WERI-Rb-1 (cell line): ENCODE measurements at regions not wholly inside any gene's neighbourhood (a gene's known extent, or its start where the extent isn't known, plus 50 kb on each side); places are given as distances from the start of the nearest gene placed in this dataset.

Experiments used
- DNase-seq: peaks from one replicate; pipeline ENCODE4 v3.0.0-alpha.2; 2020
- H3K27ac ChIP-seq: fragments of 250-450 bp; sonication (Bioruptor Pico); 2 replicates; pipeline ENCODE4 v1.5.1; 2020; ENCODE audit warnings: mild to moderate bottlenecking, moderate library complexity
- H3K27me3 ChIP-seq: fragments of 250-450 bp; sonication (Bioruptor Pico); 2 replicates; pipeline ENCODE4 v1.5.1; 2021; ENCODE audit warnings: mild to moderate bottlenecking, low read depth, moderate library complexity; ENCODE audit not compliant: insufficient read depth, severe bottlenecking
- H3K36me3 ChIP-seq: fragments of 250-450 bp; sonication (Bioruptor Pico); 2 replicates; pipeline ENCODE4 v1.5.1; 2020; ENCODE audit warnings: mild to moderate bottlenecking, moderate library complexity
- H3K4me3 ChIP-seq: 2 replicates; pipeline ENCODE4 v1.5.1; 2011; ENCODE audit warnings: low read depth, mild to moderate bottlenecking, control low read depth, low read length
- H3K9me3 ChIP-seq: fragments of 250-450 bp; sonication (Bioruptor Pico); 2 replicates; pipeline ENCODE4 v1.5.1; 2021; ENCODE audit warnings: mild to moderate bottlenecking, moderate library complexity; ENCODE audit not compliant: severe bottlenecking
- TF ChIP-seq, protein P1 (sequence below): IDR thresholded peaks from 2 replicates; pipeline ENCODE4 v1.5.1; 2011; ENCODE audit warnings: low read depth, mild to moderate bottlenecking, control low read depth, inconsistent platforms, low read length

DNA sequence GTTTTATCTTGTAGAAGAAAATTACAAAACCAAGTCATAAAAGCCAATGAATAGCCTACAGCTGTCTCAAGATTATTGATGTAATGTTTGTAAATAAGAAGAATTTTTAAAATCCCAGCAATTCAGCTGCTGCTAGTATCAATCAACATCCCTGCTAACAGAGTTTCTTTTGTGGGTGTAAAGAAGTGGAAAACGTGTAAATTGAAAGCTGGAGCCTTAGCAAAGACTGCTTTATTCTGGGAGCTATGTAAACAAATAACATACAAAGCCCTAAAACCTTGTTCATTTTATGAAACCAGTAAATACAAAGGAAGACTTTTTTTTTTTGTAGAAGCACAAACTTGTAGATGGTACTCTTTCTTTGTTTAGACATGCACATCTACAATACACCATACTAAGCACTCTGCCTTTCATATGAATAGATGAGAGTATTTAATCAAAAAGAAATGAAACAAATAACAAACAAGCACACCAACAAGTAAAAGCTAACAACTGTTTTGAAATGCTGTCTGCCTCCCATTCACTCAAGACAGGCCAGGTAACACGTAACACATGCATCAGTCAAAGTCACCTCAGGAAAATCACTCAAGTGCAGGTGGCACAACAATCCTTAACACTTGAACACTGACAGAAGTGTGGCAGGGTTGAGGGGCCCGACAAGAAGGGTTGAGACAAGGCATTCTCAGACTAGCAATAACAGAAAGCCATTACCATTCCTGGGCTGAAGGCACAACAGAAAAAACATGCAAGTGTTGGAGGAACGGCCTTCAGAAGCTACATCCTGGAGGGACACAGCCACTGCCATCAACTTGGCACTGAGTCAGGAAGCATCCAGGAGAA lies 1364.0 kb upstream of the SEL1L start:
- H3K27ac ChIP-seq, result no peak overlapping the region
- H3K4me3 ChIP-seq, result no peak overlapping the region
- H3K36me3 ChIP-seq, result no peaks in the 10 kb centered on the region
- no peaks in the 10 kb centered on the region for H3K27me3 ChIP-seq
- TF ChIP-seq, protein P1, sequence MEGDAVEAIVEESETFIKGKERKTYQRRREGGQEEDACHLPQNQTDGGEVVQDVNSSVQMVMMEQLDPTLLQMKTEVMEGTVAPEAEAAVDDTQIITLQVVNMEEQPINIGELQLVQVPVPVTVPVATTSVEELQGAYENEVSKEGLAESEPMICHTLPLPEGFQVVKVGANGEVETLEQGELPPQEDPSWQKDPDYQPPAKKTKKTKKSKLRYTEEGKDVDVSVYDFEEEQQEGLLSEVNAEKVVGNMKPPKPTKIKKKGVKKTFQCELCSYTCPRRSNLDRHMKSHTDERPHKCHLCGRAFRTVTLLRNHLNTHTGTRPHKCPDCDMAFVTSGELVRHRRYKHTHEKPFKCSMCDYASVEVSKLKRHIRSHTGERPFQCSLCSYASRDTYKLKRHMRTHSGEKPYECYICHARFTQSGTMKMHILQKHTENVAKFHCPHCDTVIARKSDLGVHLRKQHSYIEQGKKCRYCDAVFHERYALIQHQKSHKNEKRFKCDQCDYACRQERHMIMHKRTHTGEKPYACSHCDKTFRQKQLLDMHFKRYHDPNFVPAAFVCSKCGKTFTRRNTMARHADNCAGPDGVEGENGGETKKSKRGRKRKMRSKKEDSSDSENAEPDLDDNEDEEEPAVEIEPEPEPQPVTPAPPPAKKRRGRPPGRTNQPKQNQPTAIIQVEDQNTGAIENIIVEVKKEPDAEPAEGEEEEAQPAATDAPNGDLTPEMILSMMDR, result no peak
- no peak for DNase-seq
- no peaks in the 10 kb centered on the region for H3K9me3 ChIP-seq

DNA sequence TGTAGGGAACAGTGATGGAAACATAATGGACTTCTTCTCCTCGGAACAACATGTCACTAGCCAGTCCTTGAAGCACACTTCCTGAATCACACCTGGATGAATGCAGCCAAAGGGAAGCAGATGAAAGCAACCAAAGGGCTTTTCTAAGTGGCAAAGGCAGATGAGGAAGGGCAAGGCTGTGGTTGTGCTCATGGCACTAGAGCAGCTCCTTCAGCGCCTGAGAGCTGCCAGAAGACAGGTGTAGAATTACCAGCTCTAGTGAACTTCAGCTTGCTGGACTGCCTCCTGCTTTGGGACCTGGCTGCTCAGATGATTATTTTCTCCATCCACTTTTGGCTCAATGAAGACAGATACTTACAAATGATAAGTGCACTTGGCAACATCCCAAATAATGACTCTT lies 1372.1 kb upstream of the SEL1L start:
- H3K36me3 ChIP-seq, result no peaks in the 10 kb centered on the region
- no peaks in the 10 kb centered on the region for H3K27me3 ChIP-seq
- H3K9me3 ChIP-seq, result no peaks in the 10 kb centered on the region
- no peak for DNase-seq
- H3K27ac ChIP-seq, result no peak overlapping the region
- TF ChIP-seq, protein P1, result no peak
- no peak overlapping the region for H3K4me3 ChIP-seq

DNA sequence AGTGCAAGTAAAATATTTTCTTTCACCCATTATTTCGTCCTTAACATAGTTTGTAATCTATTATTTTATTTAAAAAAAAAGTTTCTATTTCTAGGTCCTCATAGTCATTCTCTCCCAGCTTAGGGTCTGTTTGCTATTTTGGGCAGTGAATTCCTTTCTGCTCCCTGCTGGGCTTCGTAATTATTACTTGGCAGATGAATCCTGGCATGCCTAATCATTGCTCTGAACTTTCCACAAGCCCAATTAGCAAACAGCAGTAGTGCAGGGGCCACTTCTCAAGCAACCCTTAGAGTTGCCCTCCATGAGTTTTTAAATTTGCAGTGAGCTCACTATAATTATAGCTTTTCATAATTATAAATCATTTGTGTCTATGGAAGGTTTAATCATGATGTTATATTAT lies 1378.3 kb upstream of the SEL1L start:
- Histone ChIP-seq H3K9me3 (no peaks in the 10 kb centered on the region), H3K36me3 (no peaks in the 10 kb centered on the region), H3K4me3 (no peak overlapping the region), H3K27me3 (no peaks in the 10 kb centered on the region), H3K27ac (no peak overlapping the region)
- TF ChIP-seq, protein P1, result no peak
- DNase-seq, result no peak

DNA sequence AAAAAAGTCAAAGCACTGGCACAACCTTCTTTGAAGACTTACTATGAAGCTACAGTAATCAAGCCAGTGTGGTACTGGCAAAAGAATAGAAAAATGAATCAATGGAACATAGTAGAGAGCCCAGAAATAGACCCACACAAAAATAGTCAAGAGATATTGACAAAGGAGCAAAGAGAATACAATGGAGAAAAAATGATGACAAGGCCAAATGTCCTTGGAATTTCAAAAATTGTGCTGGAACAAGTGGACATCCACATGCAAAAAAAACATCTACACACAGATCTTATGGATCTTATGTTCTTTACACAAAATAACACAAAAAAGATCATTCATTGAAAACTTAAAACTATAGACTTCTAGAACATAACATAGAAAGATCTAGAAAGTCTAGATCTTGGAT lies 1379.7 kb upstream of the SEL1L start:
- Histone ChIP-seq H3K27me3 (no peaks in the 10 kb centered on the region), H3K4me3 (no peak overlapping the region), H3K9me3 (no peaks in the 10 kb centered on the region), H3K36me3 (no peaks in the 10 kb centered on the region), H3K27ac (no peak overlapping the region)
- DNase-seq, result no peak
- TF ChIP-seq, protein P1, result no peak

DNA sequence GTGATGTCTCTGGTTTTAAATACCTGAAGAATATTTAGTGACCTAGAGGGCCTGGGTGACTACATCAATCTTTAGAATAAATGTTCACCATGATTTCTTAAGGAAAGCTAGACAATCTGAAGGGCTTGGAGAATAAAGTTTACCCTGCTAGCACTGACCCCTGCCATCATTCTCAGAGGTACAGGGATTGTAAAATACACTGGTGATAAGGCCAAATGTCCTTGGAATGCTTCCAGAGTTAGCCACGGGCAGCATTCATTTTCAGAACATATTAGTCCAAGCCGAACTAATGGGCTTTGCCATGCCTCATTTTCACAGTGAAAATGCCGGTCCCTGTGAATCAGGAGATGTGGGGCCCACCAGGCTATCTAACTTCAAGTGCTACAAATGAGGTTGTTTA lies 1381.7 kb upstream of the SEL1L start:
- H3K27ac ChIP-seq, result no peak overlapping the region

More for the DNA sequence above, 1381.7 kb upstream of the SEL1L start:
- Histone ChIP-seq H3K36me3 (no peaks in the 10 kb centered on the region), H3K4me3 (no peak overlapping the region), H3K27me3 (no peaks in the 10 kb centered on the region), H3K9me3 (no peaks in the 10 kb centered on the region)
- DNase-seq, result no peak
- TF ChIP-seq, protein P1, result no peak
